DMS53 treated with DMSO at 0.1 percent for 48 hours (cell line): ENCODE measurements at regions not wholly inside any gene's neighbourhood (a gene's known extent, or its start where the extent isn't known, plus 50 kb on each side); places are given as distances from the start of the nearest gene placed in this dataset.

Experiments
- DNase-seq: peaks from one replicate; lab custom pipeline; 2025; ENCODE audit not compliant: unreplicated experiment; lab: John Stamatoyannopoulos, UW

- DNase-seq = no peak
Measured at GRCh38 chr15:95590533-95591044, 739.9 kb upstream of the NR2F2 start.

GRCh38 chr15:95591270-95591669 lies 739.2 kb upstream of the NR2F2 start:
- no peak for DNase-seq

- no peak for DNase-seq
Measured at GRCh38 chr15:95591886-95592285, 738.6 kb upstream of the NR2F2 start.

GRCh38 chr15:95594496-95594895 lies 736.0 kb upstream of the NR2F2 start:
- DNase-seq = no peak

- no peak for DNase-seq
Measured at GRCh38 chr15:95595759-95596158, 734.7 kb upstream of the NR2F2 start.

- DNase-seq = no peak
Measured at GRCh38 chr15:95596496-95596895, 734.0 kb upstream of the NR2F2 start.

- DNase-seq = no peak
Measured at GRCh38 chr15:95598251-95598855, 732.1 kb upstream of the NR2F2 start.

- no peak for DNase-seq
Measured at GRCh38 chr15:95600367-95600766, 730.1 kb upstream of the NR2F2 start.

GRCh38 chr15:95600884-95601283 lies 729.6 kb upstream of the NR2F2 start:
- DNase-seq = no peak

- no peak for DNase-seq
Measured at GRCh38 chr15:95601525-95601924, 729.0 kb upstream of the NR2F2 start.

- no peak for DNase-seq
Measured at GRCh38 chr15:95603802-95604201, 726.7 kb upstream of the NR2F2 start.

- DNase-seq = no peak
Measured at GRCh38 chr15:95604634-95605036, 725.9 kb upstream of the NR2F2 start.

- no peak for DNase-seq
Measured at GRCh38 chr15:95605098-95605497, 725.4 kb upstream of the NR2F2 start.

GRCh38 chr15:95606551-95606950 lies 723.9 kb upstream of the NR2F2 start:
- DNase-seq = no peak

- DNase-seq = no peak
Measured at GRCh38 chr15:95608371-95608770, 722.1 kb upstream of the NR2F2 start.

GRCh38 chr15:95609096-95609495 lies 721.4 kb upstream of the NR2F2 start:
- no peak for DNase-seq

- DNase-seq = no peak
Measured at GRCh38 chr15:95610945-95611344, 719.6 kb upstream of the NR2F2 start.

GRCh38 chr15:95615436-95615835 lies 715.1 kb upstream of the NR2F2 start:
- no peak for DNase-seq

- no peak for DNase-seq
Measured at GRCh38 chr15:95616306-95616705, 714.2 kb upstream of the NR2F2 start.

- no peak for DNase-seq
Measured at GRCh38 chr15:95620934-95621579, 709.4 kb upstream of the NR2F2 start.

GRCh38 chr15:95622843-95623242 lies 707.7 kb upstream of the NR2F2 start:
- DNase-seq = no peak

- DNase-seq = no peak
Measured at GRCh38 chr15:95624100-95624499, 706.4 kb upstream of the NR2F2 start.
